CD14-positive monocyte (primary cell): ENCODE measurements at regions not wholly inside any gene's neighbourhood (a gene's known extent, or its start where the extent isn't known, plus 50 kb on each side); places are given as distances from the start of the nearest gene placed in this dataset.

Experiments
- DNase-seq, 3 donors: peaks; one replicate each; pipeline ENCODE4 v3.0.0-alpha.2; 2011 to 2022
- H2AFZ ChIP-seq: 2 replicates; pipeline ENCODE4 v1.6.0; 2012; ENCODE audit warnings: mild to moderate bottlenecking, low read depth, low read length, inconsistent platforms; ENCODE audit not compliant: insufficient read depth, poor library complexity, severe bottlenecking
- H3K27ac ChIP-seq, 2 donors: 1 replicate in 1 of 2; 2 replicates in 1 of 2; pipeline ENCODE4 v1.5.1; 2012 to 2013; ENCODE audit warnings: low read length in 2 of 2, control low read depth in 1 of 2, inconsistent platforms in 1 of 2, low read depth in 1 of 2, mild to moderate bottlenecking in 1 of 2
- H3K27me3 ChIP-seq, 2 donors: one replicate each; pipeline versions ENCODE4 v1.6.0 to v1.6.1; 2011 to 2013; ENCODE audit warnings: low read length in 2 of 2; ENCODE audit not compliant: control insufficient read depth in 2 of 2, insufficient read depth in 2 of 2
- H3K36me3 ChIP-seq, 2 donors: replicated peaks in 1 of 2; 1 replicate in 1 of 2; 2 replicates in 1 of 2; pipeline versions ENCODE4 v1.5.1 to v1.6.1; 2012 to 2013; ENCODE audit warnings: low read length in 2 of 2, control low read depth in 1 of 2, inconsistent platforms in 1 of 2, mild to moderate bottlenecking in 1 of 2; ENCODE audit not compliant: insufficient read depth in 2 of 2, control insufficient read depth in 1 of 2
- H3K4me1 ChIP-seq, 2 donors: 1 replicate in 1 of 2; 2 replicates in 1 of 2; pipeline versions ENCODE4 v1.5.1 to v1.6.1; 2012 to 2013; ENCODE audit warnings: low read length in 2 of 2, control low read depth in 1 of 2, inconsistent platforms in 1 of 2, mild to moderate bottlenecking in 1 of 2, moderate library complexity in 1 of 2; ENCODE audit not compliant: insufficient read depth in 2 of 2, control insufficient read depth in 1 of 2
- H3K4me2 ChIP-seq: replicated peaks from 2 replicates; pipeline ENCODE3; 2012; ENCODE audit warnings: low read length, moderate library complexity, mild to moderate bottlenecking; ENCODE audit not compliant: poor library complexity, severe bottlenecking; ENCODE audit errors: extremely low read depth
- H3K4me3 ChIP-seq, 3 experiments: fragments of 200-600 bp in 1 of 3; sonication (generic) in 1 of 3; replicated peaks in 1 of 3; 1 replicate in 2 of 3; 2 replicates in 1 of 3; pipeline ENCODE4 v1.5.1; 2011 to 2013; ENCODE audit warnings: low read length in 3 of 3, mild to moderate bottlenecking in 3 of 3, control low read depth in 2 of 3, low read depth in 2 of 3, inconsistent platforms in 1 of 3, moderate library complexity in 1 of 3
- H3K79me2 ChIP-seq: 2 replicates; pipeline ENCODE4 v1.6.0; 2012; ENCODE audit warnings: mild to moderate bottlenecking, control low read depth, inconsistent platforms, low read length, moderate library complexity; ENCODE audit not compliant: insufficient read depth
- H3K9ac ChIP-seq: 2 replicates; pipeline ENCODE4 v1.6.0; 2017; ENCODE audit warnings: low read length, mild to moderate bottlenecking; ENCODE audit not compliant: insufficient read depth, poor library complexity, severe bottlenecking
- H3K9me3 ChIP-seq, 2 donors: replicated peaks in 1 of 2; 1 replicate in 1 of 2; 2 replicates in 1 of 2; pipeline versions ENCODE4 v1.5.1 to v1.6.1; 2012 to 2013; ENCODE audit warnings: low read length in 2 of 2, control low read depth in 1 of 2; ENCODE audit not compliant: control insufficient read depth in 1 of 2, insufficient read depth in 1 of 2
- H4K20me1 ChIP-seq: 2 replicates; pipeline ENCODE4 v1.6.0; 2012; ENCODE audit warnings: mild to moderate bottlenecking, low read length, control low read depth, moderate library complexity; ENCODE audit not compliant: insufficient read depth
- H3K27ac Mint-ChIP-seq, 7 donors: one replicate each; pipeline ENCODE4 v1.8.0; 2020; ENCODE audit warnings: mild to moderate bottlenecking in 7 of 7, mixed read lengths in 7 of 7, moderate library complexity in 6 of 7, inconsistent platforms in 2 of 7
- H3K27me3 Mint-ChIP-seq, 3 donors: one replicate each; pipeline ENCODE4 v1.8.0; 2021 to 2022; ENCODE audit warnings: low read depth in 3 of 3, mild to moderate bottlenecking in 3 of 3, mixed read lengths in 3 of 3, moderate library complexity in 3 of 3, inconsistent platforms in 1 of 3
- H3K36me3 Mint-ChIP-seq, 2 donors: one replicate each; pipeline ENCODE4 v1.8.0; 2020; ENCODE audit warnings: mixed read lengths in 2 of 2, inconsistent platforms in 1 of 2, mild to moderate bottlenecking in 1 of 2
- H3K4me1 Mint-ChIP-seq: one replicate; pipeline ENCODE4 v1.8.0; 2020; ENCODE audit warnings: mild to moderate bottlenecking, mixed read lengths
- H3K4me3 Mint-ChIP-seq, 2 donors: one replicate each; pipeline ENCODE4 v1.8.0; 2020; ENCODE audit warnings: mild to moderate bottlenecking in 2 of 2, mixed read lengths in 2 of 2, moderate library complexity in 1 of 2
- H3K9me3 Mint-ChIP-seq, 7 donors: one replicate each; pipeline ENCODE4 v1.8.0; 2020 to 2022; ENCODE audit warnings: mixed read lengths in 7 of 7, mild to moderate bottlenecking in 6 of 7, moderate library complexity in 6 of 7, inconsistent platforms in 2 of 7
- WGBS: methylation state at CpG from one replicate; pipeline ENCODE4 v1.1.5; 2013; ENCODE audit warnings: missing lambda C conversion rate; ENCODE audit not compliant: insufficient coverage; 5-methylcytosine and 5-hydroxymethylcytosine counted together
- intact Hi-C, 2 donors: fragments of 100-400 bp; cut with micrococcal nuclease; formaldehyde crosslinking; loops; one replicate each; pipeline versions ENCODE4 v1.15.0 to v1.15.1; 2023
- TF ChIP-seq, protein P1 (sequence below): fragments of 200-600 bp; IDR thresholded peaks from one replicate; pipeline ENCODE4 v1.8.0; 2022; ENCODE audit warnings: antibody characterized with exemption, mild to moderate bottlenecking

DNA sequence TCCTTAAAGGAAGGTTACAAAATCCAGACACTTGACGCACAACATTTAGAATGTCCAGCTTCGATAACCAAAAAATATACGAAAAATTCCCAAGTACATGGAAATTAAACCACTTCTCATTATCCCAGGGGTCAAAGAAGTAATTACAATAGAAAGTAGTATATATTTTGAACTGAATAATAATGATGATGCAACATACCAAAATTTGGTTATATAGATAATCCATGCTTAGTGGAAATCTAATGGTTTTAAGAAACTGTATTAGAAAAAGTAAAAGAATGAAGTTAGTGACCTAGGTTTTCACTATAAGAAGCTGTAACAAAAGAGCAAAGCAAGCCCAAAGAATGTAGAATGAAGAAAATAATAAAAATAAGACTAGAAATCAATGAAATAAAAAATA is 204.0 kb upstream of the PUM3 start:
- H3K4me3 Mint-ChIP-seq = no peak overlapping the region
- H3K4me2 ChIP-seq = no peak overlapping the region
- H3K9ac ChIP-seq = no peak overlapping the region
- no peaks in the 10 kb centered on the region for H3K27me3 ChIP-seq
- peaks cover 0 to 3% (median 2%) of the 10 kb centered on the region in 7 donors for H3K9me3 Mint-ChIP-seq
- intact Hi-C loops = no loop called here
- H3K79me2 ChIP-seq = no peaks in the 10 kb centered on the region
- no CpG with 5 or more reads among the region's 3 CpGs for WGBS
- DNase-seq = no peak
- no peaks in the 10 kb centered on the region for H3K9me3 ChIP-seq
- H3K27ac ChIP-seq = no peak overlapping the region
- no peaks in the 10 kb centered on the region for H3K36me3 ChIP-seq
- no peak overlapping the region for H3K4me3 ChIP-seq
- H3K27me3 Mint-ChIP-seq = peaks cover 0 to 5% (median 0%) of the 10 kb centered on the region in 3 donors
- no peak overlapping the region for H2AFZ ChIP-seq
- H4K20me1 ChIP-seq = no peaks in the 10 kb centered on the region
- no peaks in the 10 kb centered on the region for H3K4me1 Mint-ChIP-seq
- H3K27ac Mint-ChIP-seq = no peak overlapping the region
- no peaks in the 10 kb centered on the region for H3K4me1 ChIP-seq
- H3K36me3 Mint-ChIP-seq = no peaks in the 10 kb centered on the region
- TF ChIP-seq, protein P1, sequence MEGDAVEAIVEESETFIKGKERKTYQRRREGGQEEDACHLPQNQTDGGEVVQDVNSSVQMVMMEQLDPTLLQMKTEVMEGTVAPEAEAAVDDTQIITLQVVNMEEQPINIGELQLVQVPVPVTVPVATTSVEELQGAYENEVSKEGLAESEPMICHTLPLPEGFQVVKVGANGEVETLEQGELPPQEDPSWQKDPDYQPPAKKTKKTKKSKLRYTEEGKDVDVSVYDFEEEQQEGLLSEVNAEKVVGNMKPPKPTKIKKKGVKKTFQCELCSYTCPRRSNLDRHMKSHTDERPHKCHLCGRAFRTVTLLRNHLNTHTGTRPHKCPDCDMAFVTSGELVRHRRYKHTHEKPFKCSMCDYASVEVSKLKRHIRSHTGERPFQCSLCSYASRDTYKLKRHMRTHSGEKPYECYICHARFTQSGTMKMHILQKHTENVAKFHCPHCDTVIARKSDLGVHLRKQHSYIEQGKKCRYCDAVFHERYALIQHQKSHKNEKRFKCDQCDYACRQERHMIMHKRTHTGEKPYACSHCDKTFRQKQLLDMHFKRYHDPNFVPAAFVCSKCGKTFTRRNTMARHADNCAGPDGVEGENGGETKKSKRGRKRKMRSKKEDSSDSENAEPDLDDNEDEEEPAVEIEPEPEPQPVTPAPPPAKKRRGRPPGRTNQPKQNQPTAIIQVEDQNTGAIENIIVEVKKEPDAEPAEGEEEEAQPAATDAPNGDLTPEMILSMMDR = no peak

- TF ChIP-seq, protein P1 = no peak
- H3K36me3 Mint-ChIP-seq = no peaks in the 10 kb centered on the region
- no CpG with 5 or more reads among the region's 1 CpG for WGBS
These were observed 201.3 kb upstream of the PUM3 start for GRCh38 chr9:3045153-3045552.

More at GRCh38 chr9:3045153-3045552, 201.3 kb upstream of the PUM3 start:
- H3K4me3 Mint-ChIP-seq = no peak overlapping the region
- H3K4me3 ChIP-seq = no peak overlapping the region
- no peaks in the 10 kb centered on the region for H4K20me1 ChIP-seq
- H3K27me3 ChIP-seq = no peaks in the 10 kb centered on the region
- no peak overlapping the region for H3K27ac Mint-ChIP-seq
- H3K9ac ChIP-seq = no peak overlapping the region
- no peaks in the 10 kb centered on the region for H3K36me3 ChIP-seq
- peaks cover 0 to 3% (median 0%) of the 10 kb centered on the region in 7 donors for H3K9me3 Mint-ChIP-seq
- no peak overlapping the region for H3K4me2 ChIP-seq
- peaks cover 0 to 5% (median 0%) of the 10 kb centered on the region in 3 donors for H3K27me3 Mint-ChIP-seq
- H3K9me3 ChIP-seq = no peaks in the 10 kb centered on the region
- intact Hi-C loops = no loop called here
- H3K79me2 ChIP-seq = no peaks in the 10 kb centered on the region
- no peak overlapping the region for H3K27ac ChIP-seq
- DNase-seq = no peak
- no peak overlapping the region for H2AFZ ChIP-seq
- no peaks in the 10 kb centered on the region for H3K4me1 Mint-ChIP-seq
- no peaks in the 10 kb centered on the region for H3K4me1 ChIP-seq
